AG09319 (cell line): ENCODE measurements at regions not wholly inside any gene's neighbourhood (a gene's known extent, or its start where the extent isn't known, plus 50 kb on each side); places are given as distances from the start of the nearest gene placed in this dataset.
A peak's percentile ranks its signal among the peaks of the same experiment; 100 is the strongest.

Experiments
- DNase-seq: peaks from one replicate; pipeline ENCODE4 v3.0.0-alpha.2; 2010; ENCODE audit warnings: low read depth; ENCODE audit errors: extremely low read depth
- CTCF ChIP-seq: IDR thresholded peaks from 2 replicates; pipeline ENCODE4 v1.5.1; 2011; ENCODE audit warnings: low read depth, mild to moderate bottlenecking, inconsistent platforms, low read length, moderate library complexity

- no peak for DNase-seq
- peak; percentile 41 for TF ChIP-seq CTCF
These were observed 485.4 kb upstream of the MANEA start for GRCh38 chr6:95091823-95092436.

- TF ChIP-seq CTCF = no peak
- DNase-seq = no peak
These were observed 484.2 kb upstream of the MANEA start for GRCh38 chr6:95093154-95093553.

- no peak for TF ChIP-seq CTCF
- no peak for DNase-seq
These were observed 482.3 kb upstream of the MANEA start for GRCh38 chr6:95094751-95095663.

- no peak for DNase-seq
- TF ChIP-seq CTCF = no peak
These were observed 481.5 kb upstream of the MANEA start for GRCh38 chr6:95095855-95096254.

GRCh38 chr6:95099410-95099809 is 477.9 kb upstream of the MANEA start:
- no peak for TF ChIP-seq CTCF
- DNase-seq = no peak

- TF ChIP-seq CTCF = no peak
- DNase-seq = no peak
These were observed 468.1 kb upstream of the MANEA start for GRCh38 chr6:95109212-95109611.

GRCh38 chr6:95110767-95111166 is 466.6 kb upstream of the MANEA start:
- TF ChIP-seq CTCF = no peak
- DNase-seq = no peak
